ENCODE measurements at regions not wholly inside any gene's neighbourhood (a gene's known extent, or its start where the extent isn't known, plus 50 kb on each side); places are given as distances from the start of the nearest gene placed in this dataset.

GRCh38 chrX:110965409-110966090, 130.4 kb upstream of the PAK3 start:
- Histone ChIP-seq H3K27me3 (ENCODE audit: control insufficient read depth, extremely low read depth, insufficient read depth, low read length) (no peaks in the 10 kb centered on the region), H2AFZ (ENCODE audit: control insufficient read depth, low read length) (no peak overlapping the region), H3K9me1 (ENCODE audit: control insufficient read depth, extremely low read depth, insufficient read depth, low read length) (no peaks in the 10 kb centered on the region), H3K9me3 (ENCODE audit: control insufficient read depth, low read depth, low read length) (no peaks in the 10 kb centered on the region), H4K20me1 (ENCODE audit: control insufficient read depth, extremely low read depth, insufficient read depth, low read length) (no peaks in the 10 kb centered on the region), H3K79me2 (ENCODE audit: control insufficient read depth, insufficient read depth, low read length) (no peaks in the 10 kb centered on the region), H3K9ac (ENCODE audit: control insufficient read depth, extremely low read depth, insufficient read depth, low read length) (no peak overlapping the region), H3K4me2 (ENCODE audit: control insufficient read depth, extremely low read depth, insufficient read depth, low read depth, low read length) (no peak overlapping the region), H3K4me3 (ENCODE audit: control insufficient read depth in 2 of 3, extremely low read depth in 1 of 3, insufficient read depth in 2 of 3, low read depth in 1 of 3, low read length in 3 of 3) (no peak overlapping the region), H3K27ac (ENCODE audit: control insufficient read depth, insufficient read depth, low read length) (no peak overlapping the region), H3K36me3 (ENCODE audit: control insufficient read depth in 2 of 2, extremely low read depth in 1 of 2, insufficient read depth in 2 of 2, low read length in 2 of 2) (no peaks in the 10 kb centered on the region), H3K4me1 (ENCODE audit: control insufficient read depth, extremely low read depth, insufficient read depth, low read length) (no peaks in the 10 kb centered on the region)
- dilution Hi-C loops (cut with MboI; ENCODE audit: extremely low pct_ligation_motif_present, low sequenced_read_pairs), result no loop called here
- TF ChIP-seq, protein P1, sequence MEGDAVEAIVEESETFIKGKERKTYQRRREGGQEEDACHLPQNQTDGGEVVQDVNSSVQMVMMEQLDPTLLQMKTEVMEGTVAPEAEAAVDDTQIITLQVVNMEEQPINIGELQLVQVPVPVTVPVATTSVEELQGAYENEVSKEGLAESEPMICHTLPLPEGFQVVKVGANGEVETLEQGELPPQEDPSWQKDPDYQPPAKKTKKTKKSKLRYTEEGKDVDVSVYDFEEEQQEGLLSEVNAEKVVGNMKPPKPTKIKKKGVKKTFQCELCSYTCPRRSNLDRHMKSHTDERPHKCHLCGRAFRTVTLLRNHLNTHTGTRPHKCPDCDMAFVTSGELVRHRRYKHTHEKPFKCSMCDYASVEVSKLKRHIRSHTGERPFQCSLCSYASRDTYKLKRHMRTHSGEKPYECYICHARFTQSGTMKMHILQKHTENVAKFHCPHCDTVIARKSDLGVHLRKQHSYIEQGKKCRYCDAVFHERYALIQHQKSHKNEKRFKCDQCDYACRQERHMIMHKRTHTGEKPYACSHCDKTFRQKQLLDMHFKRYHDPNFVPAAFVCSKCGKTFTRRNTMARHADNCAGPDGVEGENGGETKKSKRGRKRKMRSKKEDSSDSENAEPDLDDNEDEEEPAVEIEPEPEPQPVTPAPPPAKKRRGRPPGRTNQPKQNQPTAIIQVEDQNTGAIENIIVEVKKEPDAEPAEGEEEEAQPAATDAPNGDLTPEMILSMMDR (optimal IDR thresholded peaks at IDR 0.05 in 1 of 3, IDR thresholded peaks at IDR 0.05 in 1 of 3, conservative IDR thresholded peaks at IDR 0.05 in 1 of 3; ENCODE audit: extremely low read depth in 1 of 3, insufficient read depth in 2 of 3, low read length in 3 of 3), result no peak
- FAIRE-seq, result no peak
- DNase-seq (ENCODE audit: low read depth, low spot score), result no peak

- Histone ChIP-seq H3K9me3 (ENCODE audit: control insufficient read depth, low read depth, low read length) (no peaks in the 10 kb centered on the region), H3K27ac (ENCODE audit: control insufficient read depth, insufficient read depth, low read length) (no peak overlapping the region), H3K4me1 (ENCODE audit: control insufficient read depth, extremely low read depth, insufficient read depth, low read length) (no peaks in the 10 kb centered on the region), H3K27me3 (ENCODE audit: control insufficient read depth, extremely low read depth, insufficient read depth, low read length) (no peaks in the 10 kb centered on the region), H3K9me1 (ENCODE audit: control insufficient read depth, extremely low read depth, insufficient read depth, low read length) (no peaks in the 10 kb centered on the region), H3K4me3 (ENCODE audit: control insufficient read depth in 2 of 3, extremely low read depth in 1 of 3, insufficient read depth in 2 of 3, low read depth in 1 of 3, low read length in 3 of 3) (no peak overlapping the region), H3K4me2 (ENCODE audit: control insufficient read depth, extremely low read depth, insufficient read depth, low read depth, low read length) (no peak overlapping the region), H3K36me3 (ENCODE audit: control insufficient read depth in 2 of 2, extremely low read depth in 1 of 2, insufficient read depth in 2 of 2, low read length in 2 of 2) (no peaks in the 10 kb centered on the region), H3K9ac (ENCODE audit: control insufficient read depth, extremely low read depth, insufficient read depth, low read length) (no peak overlapping the region), H2AFZ (ENCODE audit: control insufficient read depth, low read length) (no peak overlapping the region), H4K20me1 (ENCODE audit: control insufficient read depth, extremely low read depth, insufficient read depth, low read length) (no peaks in the 10 kb centered on the region), H3K79me2 (ENCODE audit: control insufficient read depth, insufficient read depth, low read length) (no peaks in the 10 kb centered on the region)
- dilution Hi-C loops (cut with MboI; ENCODE audit: extremely low pct_ligation_motif_present, low sequenced_read_pairs), result no loop called here
- TF ChIP-seq, protein P1 (optimal IDR thresholded peaks at IDR 0.05 in 1 of 3, IDR thresholded peaks at IDR 0.05 in 1 of 3, conservative IDR thresholded peaks at IDR 0.05 in 1 of 3; ENCODE audit: extremely low read depth in 1 of 3, insufficient read depth in 2 of 3, low read length in 3 of 3), result no peak
- TF ChIP-seq EZH2 (IDR thresholded peaks at IDR 0.05; ENCODE audit: low read length), result no peak
- DNase-seq (ENCODE audit: low read depth, low spot score), result no peak
- FAIRE-seq, result no peak
Observed at GRCh38 chrX:110964786-110965185, 131.2 kb upstream of the PAK3 start.

All from keratinocyte (primary cell).